Kasumi-1 (cell line): ENCODE measurements at regions not wholly inside any gene's neighbourhood (a gene's known extent, or its start where the extent isn't known, plus 50 kb on each side); places are given as distances from the start of the nearest gene placed in this dataset.

ENCODE experiments used
- DNase-seq, 2 experiments: peaks; one replicate each; lab custom pipeline; 2025; lab: John Stamatoyannopoulos, UW

DNA sequence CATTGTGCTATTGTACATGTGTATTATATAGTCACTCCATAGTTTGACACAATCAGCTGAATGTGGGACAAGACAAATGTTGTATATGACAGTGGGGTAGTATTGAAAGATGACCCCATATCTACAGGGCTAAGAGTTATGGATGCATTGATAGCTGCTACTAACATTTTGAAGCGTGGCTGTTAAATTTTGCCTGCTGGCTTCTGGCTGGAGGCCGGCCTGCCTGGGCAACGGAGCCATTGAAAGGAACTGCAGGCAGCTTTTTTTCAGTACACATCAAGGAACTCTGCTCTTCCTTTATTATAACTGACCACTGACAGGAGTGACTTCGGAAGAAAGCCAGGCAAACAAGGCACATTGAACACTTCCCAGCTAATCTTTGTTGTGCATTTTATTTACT is 76.1 kb upstream of the TMEM33 start:
- no peak for DNase-seq

DNA sequence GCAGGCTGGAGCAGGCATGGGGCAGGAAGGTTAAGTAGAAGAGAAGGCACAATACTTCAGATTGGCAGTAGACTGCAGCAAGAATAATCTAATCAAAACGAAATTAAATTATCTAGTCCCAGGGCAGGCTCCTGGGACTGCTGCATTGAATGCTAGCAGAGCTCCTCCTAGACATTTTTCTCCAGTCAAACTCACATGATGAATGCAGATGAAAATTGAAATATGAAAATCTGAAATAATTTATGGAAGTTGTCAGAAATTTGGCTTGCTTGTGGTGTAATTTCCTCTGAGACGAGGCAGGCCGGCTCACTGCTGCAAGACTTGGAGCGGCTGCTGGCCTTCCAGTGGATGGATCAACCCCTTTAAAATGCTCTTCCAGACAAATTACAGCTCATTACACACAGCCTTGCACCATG is 78.0 kb upstream of the TMEM33 start:
- DNase-seq: no peak

DNA sequence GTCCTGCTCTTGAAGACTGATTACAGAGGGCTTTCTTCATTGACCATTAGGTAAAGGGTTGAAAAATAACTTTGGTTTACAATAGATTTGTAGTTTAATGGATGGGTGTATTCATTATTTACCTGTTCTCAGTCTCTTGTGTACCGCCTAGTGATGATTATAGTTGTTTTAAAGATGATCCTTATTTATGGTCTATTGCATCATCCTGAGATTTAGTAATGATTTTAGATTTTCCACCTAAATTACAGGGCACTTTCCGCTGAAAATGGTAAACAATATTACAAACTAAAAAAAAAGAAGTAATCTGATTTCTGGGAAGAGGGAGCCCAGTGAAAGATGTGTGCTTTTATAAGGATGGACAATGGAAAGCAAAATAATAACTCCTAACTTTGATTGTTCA is 78.4 kb upstream of the TMEM33 start:
- no peak for DNase-seq

DNA sequence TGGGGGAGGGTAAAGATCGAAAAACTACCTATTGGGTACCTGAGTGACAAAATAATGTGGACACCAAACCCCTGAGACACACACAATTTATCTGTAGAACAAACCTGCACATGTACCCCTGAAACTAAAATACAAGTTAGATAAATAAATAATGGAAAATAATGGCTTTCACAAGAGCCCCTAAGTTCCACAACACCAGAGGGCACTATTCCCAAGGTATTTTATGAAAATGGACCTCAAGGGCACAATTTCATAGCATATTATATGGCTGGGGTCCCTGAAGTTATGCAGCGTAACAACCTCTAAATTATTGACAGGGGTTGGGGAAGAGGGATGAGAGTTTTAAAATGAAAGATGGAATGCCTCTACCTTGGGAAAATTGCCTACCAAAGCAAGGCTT is 81.3 kb upstream of the TMEM33 start:
- DNase-seq: peak; percentile 18 to 24

DNA sequence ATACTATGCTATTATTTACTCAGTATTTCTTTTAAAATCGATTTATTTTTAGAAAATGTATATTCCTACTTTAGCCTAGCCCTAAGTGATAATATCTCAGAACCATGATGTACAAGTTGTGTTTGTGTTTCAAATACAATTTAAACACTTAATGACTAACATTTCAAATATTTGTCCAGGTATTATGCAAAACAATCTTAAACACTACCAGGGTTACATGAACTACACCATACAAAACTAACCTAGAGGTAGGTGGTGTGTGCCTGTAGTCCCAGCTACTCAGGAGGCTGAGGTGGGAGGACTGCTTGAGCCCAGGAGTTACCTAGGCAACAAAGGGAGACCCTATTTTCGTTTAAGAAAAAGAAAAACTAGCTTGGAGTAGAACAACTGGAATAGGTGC is 83.0 kb upstream of the TMEM33 start:
- no peak for DNase-seq

DNA sequence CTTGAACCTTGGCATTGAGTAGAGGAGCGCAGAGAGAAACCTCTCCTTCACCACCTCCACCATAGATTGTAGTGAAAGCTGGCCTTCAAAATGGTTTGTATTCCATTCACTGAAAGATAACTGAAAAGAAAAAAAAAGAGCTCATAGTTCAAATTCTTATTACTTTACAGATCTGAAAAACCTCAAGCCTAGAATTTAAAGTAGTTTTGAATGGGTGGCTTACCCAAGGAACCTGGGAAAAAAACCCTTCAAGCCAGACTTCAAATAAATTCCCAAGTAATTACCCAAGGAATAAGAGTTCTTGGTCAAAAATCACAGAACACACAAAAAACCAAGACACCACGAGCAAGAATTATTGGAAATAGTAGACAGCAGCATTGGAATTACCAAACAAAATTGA is 83.6 kb upstream of the TMEM33 start:
- no peak for DNase-seq

DNA sequence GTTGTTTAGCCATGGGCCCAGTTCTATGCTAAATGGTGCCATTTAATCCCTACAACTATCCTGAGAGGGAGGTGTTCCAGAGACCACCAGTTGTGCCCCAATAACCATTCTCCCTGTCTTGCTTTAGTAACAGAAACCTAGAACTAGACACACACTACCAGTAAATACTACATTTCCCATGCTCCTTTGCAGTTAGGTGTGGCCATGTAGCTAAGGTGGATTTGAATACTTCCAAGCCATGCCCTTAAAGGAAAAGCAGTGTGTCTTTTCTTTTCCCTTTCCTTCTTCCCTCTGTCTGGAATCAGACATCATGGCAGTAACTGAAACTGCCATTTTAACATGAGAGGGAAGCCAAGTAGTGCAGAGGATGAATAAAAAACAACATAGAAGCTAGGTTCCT is 90.9 kb upstream of the TMEM33 start:
- DNase-seq: no peak

DNA sequence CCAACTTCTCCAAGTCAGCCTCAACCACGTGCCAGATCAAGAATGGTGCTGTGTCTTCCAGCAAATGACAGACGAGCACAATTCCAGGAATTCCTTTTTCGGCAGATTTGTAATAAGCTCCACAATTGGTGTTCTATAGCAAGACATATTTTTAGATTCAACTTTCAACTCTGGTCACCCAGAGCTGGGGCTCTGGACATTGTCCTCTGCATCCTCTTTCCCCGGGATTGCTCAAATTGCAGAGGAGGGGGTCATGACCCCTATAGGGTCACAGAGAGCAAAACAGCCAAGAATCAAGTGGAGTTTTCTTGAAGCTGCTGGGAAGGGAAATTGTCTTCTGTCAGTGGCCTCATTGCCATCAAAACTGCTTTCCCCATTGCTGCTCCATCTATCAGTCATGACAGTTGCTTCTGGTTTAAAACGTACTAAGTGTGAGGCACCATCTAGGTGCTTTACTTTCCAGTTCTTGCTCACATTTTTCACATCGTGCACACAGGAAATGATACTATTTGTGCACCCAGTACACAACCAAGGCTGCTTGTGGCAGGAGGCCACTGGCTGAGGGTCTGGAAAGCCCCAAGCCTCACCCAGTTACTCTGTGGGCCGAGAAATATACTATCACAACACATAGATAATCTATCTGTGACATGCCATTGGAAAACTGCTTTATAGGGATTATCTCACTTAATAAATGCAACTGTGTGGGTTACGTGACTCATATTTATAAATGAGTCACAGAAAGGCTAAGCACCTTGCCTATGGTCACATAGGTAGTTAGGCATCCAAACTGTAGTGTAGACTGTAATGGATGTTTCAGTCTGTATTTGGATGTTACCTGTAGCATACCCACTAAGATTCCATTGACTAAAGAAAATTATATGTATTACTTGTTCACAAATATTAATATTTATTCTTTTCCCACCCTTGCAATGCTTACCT is 91.7 kb upstream of the PHOX2B start:
- DNase-seq: no peak

DNA sequence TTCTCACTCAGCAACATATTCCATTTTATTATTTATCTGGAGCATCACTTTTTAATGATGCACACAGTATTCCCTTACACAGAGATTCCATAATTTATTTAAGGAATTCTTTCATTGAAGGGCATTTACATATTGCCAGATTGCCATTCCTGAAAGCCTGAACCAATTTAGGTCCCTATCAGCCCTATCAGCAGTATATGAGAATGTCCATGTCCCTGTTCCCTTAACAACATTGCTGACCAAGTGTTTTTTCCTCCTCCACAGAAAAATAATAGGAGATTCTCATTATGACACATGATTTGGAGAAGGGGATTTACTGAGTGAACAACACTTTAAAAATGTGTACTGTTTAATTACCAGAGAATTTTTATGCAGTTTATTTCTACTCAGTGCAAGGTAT is 90.1 kb upstream of the PHOX2B start:
- no peak for DNase-seq

DNA sequence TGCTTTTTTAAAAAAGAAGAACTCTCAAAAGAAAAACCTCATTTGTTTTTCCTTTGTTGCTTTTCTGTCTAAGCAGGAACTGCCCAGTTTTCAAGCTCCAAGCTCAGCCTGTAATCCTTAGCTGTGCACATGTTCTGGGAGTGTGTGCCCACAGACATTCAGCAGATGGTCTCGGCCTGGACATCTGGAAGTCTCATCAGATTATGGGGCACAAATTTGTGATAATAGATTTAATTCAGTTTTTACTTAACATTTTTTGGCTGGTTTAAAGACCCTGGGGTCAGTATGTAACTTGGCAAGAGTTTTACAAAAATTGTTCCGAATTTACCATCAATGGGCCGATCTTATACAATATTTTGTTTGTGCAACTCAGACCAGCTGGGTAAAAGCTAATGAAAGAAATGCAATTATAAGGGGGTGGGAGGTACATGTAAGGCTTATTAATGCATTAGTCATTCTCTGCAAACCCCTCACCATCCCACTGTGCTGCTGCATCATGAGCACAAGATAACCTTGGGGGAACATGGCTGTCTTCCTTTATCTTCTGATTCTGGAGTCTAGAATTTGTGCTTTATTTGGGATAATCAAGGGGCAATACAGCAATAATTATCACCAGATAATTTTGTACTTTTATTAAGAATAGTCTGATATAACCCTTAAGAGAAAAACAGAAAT is 86.9 kb upstream of the PHOX2B start:
- no peak for DNase-seq

DNA sequence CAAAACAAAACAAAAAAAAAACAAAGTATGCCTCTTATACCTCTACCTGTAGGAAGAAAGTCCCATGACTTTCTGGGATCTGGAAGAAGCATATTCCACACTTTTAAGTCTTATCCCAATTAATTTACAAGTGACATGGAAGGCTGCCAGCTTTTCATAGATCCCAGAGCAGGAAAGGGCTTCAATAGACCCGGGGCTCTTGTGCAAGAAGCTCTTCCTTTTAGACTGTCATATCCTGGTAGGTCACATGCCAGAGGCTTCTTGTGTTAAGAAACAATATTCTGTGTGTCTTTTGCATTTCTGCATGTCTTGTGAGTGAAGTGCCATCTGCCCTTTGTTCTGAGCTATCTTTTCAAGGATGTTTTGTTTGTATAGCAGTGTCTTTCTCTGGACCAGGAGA is 84.4 kb upstream of the PHOX2B start:
- peak; percentile 79 to 83 for DNase-seq

DNA sequence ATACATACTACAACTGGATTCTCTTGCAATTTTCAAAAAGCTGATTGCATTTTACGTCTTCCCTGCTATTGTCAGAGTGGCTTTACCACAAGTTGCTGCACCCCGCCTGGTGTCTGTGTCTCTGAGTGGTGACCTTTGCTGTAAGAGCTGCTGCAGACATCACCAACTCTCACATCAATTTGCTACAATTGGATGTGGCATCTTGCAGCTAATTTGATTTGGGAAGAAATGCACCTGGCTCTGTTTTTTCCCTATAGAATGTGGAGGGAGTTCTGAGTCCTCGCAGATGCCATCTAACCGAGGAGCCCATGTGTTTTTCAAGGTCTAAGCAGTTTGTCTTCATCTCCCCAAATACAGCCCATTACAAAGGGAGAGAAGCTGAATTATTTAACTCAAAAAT is 73.8 kb upstream of the PHOX2B start:
- DNase-seq: no peak

DNA sequence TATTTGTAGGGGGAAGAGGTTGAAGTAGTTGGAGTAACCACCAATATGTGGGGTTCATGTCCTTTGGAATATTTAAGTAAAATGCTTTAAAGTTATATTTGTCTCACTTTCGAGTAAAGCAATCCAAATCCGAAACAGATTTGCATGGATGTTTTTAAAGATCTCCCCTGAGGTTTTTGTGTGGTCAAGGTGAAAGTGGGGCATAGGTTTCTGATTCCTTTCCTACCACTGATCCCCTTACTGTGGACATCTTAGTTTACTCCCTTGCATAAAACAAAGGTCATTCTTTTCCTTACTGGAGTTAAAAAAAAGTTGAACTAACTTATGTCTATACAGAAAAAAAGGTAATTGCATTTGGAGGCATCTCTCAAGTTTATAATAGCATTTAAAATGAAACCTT is 71.9 kb upstream of the PHOX2B start:
- DNase-seq: no peak

DNA sequence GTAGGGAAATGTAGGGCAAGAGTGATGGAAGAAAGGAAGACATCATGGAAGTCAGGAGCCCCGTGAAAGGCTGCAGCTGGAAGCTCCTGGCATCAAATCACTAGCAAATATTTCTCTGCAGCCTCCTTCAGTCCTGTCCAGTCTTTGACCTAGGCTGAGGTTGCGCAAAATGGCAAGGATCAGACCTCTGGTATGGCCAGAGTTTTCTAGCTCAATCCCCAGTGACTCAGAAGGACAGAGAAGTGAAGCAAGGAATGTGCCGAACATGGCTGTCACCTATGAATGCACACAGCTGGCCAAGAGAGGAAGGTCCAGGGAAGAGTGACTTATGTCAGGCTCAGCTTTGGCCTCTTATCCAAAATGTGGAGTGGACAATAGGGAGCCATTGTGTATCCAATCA is 71.1 kb upstream of the PHOX2B start:
- no peak for DNase-seq

DNA sequence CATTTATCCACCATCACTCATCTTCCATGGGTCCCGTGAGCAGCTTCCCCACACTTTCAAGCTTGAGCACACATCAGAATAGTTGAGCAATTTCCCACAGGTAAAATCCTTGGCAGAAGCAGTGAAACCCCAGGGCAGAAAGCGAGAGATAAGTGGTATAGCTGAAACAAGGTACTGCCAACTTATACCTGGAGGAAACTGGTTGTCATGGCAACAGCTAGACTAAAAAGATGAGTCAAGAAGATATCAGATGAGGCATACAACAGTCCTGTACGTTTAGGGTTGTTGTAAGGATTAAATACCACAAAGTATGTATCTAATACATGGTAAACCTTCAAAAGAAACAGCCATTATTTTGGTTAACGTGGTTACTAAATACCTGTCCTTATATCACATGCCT is 66.9 kb upstream of the PHOX2B start:
- no peak for DNase-seq

DNA sequence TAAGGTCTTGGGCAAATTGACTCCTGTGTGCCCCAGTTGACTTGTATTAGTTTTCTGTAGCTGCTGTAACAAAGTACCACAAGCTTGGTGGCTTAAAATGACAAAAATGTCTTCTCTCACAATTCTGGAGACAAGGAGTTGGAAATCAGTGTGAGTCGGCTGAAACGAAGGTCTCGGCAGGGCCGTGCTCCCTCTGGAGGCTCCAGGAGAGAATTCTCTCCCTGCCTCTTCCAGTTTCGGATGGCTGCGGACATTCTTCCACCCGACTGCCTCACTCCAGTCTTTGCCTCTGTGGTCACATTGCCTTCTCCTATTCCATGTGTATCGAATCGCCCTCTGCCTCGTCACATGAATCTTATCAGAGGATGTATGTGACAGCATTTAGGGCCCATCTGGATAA is 66.0 kb upstream of the PHOX2B start:
- DNase-seq: no peak

DNA sequence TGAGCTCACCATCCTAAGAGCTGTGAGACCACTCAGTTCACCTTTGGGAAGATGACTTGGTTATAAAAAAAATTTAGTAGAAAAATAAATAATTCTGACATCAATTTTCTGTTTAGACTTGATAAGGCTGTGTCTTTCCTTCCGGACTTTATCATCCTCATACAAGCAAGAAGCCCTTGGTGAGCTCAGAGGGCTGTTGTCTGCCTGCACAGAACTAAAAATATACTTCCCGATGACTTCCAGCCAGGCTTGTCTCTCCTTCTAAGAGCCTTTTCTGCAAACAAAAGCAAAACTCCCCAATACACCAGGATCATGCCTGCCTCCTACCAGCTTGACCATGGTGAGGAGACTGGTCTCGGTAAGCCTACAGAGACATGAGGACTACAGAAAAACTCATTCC is 58.3 kb upstream of the PHOX2B start:
- no peak for DNase-seq

DNA sequence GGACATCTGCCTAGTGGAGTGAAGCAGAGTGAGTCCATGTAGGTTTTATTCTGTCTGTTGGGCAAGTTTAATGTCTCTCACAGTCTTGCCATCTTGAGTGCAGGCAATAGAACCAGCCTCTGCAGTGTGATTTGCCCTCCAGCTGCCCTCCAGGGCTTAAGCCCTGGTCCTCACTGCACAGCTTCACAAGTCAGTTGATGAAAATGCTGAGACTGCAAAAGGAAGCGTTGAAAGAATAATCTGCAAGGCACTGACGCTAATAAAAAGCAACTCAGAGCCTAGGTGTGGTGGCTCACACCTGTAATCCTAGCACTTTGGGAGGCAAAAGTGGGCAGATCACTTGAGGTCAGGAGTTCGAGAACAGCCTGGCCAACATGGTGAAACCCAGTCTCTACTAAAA is 54.1 kb upstream of the PHOX2B start:
- DNase-seq: no peak

DNA sequence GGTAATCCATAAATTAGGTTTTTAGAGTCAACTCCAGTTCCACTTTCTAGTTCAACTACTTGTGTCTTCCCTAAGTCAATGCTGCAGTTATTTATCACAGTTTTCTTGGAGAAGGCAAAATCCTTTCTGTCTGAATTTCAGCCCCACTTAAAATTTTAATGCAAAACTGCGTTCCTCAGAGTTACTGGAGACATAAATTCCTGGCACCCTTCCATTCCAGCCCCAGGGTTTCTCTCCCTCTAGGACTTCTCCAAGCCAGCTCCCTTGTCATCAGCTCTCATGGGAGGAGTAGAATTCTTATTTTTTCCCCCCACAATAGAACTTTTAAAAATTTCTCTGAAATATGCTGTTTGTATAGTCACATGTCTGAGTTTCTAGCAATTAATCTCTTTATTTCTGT is 50.6 kb upstream of the PHOX2B start:
- no peak for DNase-seq
